ENCODE measurements at regions not wholly inside any gene's neighbourhood (a gene's known extent, or its start where the extent isn't known, plus 50 kb on each side); places are given as distances from the start of the nearest gene placed in this dataset.

- H3K79me2 ChIP-seq (ENCODE audit: control insufficient read depth, insufficient read depth, low read length, unreplicated experiment), result no peaks in the 10 kb centered on the region
- H3K4me1 ChIP-seq (ENCODE audit: control insufficient read depth, insufficient read depth, low read length, unreplicated experiment), result no peaks in the 10 kb centered on the region
- no peaks in the 10 kb centered on the region for H3K36me3 ChIP-seq (ENCODE audit: insufficient read depth, low read length)
- no peaks in the 10 kb centered on the region for H3K27me3 ChIP-seq (ENCODE audit: insufficient read depth, low read length)
- no peak overlapping the region for H2AFZ ChIP-seq (ENCODE audit: low read length, unreplicated experiment)
- H3K27ac ChIP-seq (ENCODE audit: low read depth, low read length), result no peak overlapping the region
- H3K4me3 ChIP-seq (ENCODE audit: low read depth, low read length), result no peak overlapping the region
These were observed 447.0 kb upstream of the EDIL3 start for GRCh38 chr5:84831701-84832100.

DNA sequence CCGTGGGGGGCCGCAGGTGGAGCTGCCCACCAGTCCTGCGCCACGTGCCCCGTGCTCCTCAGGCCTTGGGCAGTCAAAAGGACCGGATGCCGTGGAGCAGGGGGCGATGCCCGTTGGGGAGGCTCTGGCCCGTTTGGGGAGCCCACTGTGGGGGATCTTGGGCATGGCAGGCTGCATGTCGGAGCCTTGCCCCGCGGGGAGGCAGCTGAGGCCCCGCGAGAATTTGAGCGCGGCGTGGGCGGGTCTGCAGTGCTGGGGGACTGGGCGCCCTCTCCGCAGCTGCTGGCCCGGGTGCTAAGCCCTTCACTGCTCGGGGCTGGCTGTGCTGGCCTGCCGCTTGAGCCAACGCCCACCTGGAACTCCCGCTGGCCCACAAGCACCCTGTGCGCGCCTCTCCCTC is 445.6 kb upstream of the EDIL3 start:
- no peaks in the 10 kb centered on the region for H3K27me3 ChIP-seq (ENCODE audit: insufficient read depth, low read length)
- no peak overlapping the region for H2AFZ ChIP-seq (ENCODE audit: low read length, unreplicated experiment)
- no peaks in the 10 kb centered on the region for H3K36me3 ChIP-seq (ENCODE audit: insufficient read depth, low read length)
- H3K4me1 ChIP-seq (ENCODE audit: control insufficient read depth, insufficient read depth, low read length, unreplicated experiment), result peaks cover 3% of the 10 kb centered on the region
- H3K27ac ChIP-seq (ENCODE audit: low read depth, low read length), result no peak overlapping the region
- no peaks in the 10 kb centered on the region for H3K79me2 ChIP-seq (ENCODE audit: control insufficient read depth, insufficient read depth, low read length, unreplicated experiment)
- H3K4me3 ChIP-seq (ENCODE audit: low read depth, low read length), result no peak overlapping the region

DNA sequence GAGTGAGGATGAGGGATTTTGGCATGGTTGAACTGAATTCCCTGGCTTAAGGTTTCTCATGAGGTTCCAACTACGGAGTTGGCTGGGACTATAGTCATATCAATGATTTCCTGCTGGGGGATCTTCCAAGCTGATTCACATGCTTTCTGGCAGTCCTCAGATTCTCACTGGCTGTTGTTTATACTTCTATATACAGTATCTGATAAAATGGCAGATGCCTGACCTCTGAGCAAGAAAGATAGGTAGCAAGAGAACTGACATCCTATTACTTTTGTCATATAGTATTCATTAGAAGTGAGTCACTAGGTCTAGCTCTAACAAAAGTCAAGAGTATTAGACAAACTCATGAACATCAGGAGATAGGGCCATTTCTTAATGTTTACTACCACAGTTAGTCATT is 440.9 kb upstream of the EDIL3 start:
- no peak overlapping the region for H3K4me3 ChIP-seq (ENCODE audit: low read depth, low read length)
- H3K4me1 ChIP-seq (ENCODE audit: control insufficient read depth, insufficient read depth, low read length, unreplicated experiment), result peaks cover 5% of the 10 kb centered on the region
- H3K27me3 ChIP-seq (ENCODE audit: insufficient read depth, low read length), result no peaks in the 10 kb centered on the region
- H2AFZ ChIP-seq (ENCODE audit: low read length, unreplicated experiment), result no peak overlapping the region
- H3K79me2 ChIP-seq (ENCODE audit: control insufficient read depth, insufficient read depth, low read length, unreplicated experiment), result no peaks in the 10 kb centered on the region
- no peak overlapping the region for H3K27ac ChIP-seq (ENCODE audit: low read depth, low read length)
- H3K36me3 ChIP-seq (ENCODE audit: insufficient read depth, low read length), result no peaks in the 10 kb centered on the region

DNA sequence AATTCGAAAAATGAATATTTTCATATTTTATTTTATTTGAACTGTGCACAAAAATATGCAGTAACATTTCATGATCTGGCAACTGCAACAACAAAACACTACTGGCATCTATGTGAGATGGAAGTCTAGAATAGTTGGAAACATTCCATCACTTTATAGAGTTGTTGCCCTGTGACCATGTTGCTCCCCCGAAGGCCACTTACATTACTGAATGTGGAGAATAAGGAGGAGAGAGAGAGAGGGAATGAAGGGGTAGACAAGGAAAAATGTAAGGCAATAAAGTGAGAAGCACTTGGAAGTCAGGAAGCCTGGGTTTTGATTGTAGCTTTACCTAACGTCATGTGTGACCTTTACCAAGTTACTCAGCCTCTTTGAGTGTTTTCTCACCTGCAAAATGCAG is 437.2 kb upstream of the EDIL3 start:
- Histone ChIP-seq H3K4me3 (ENCODE audit: low read depth, low read length) (no peak overlapping the region), H3K36me3 (ENCODE audit: insufficient read depth, low read length) (no peaks in the 10 kb centered on the region), H3K27me3 (ENCODE audit: insufficient read depth, low read length) (no peaks in the 10 kb centered on the region), H3K79me2 (ENCODE audit: control insufficient read depth, insufficient read depth, low read length, unreplicated experiment) (no peaks in the 10 kb centered on the region), H3K4me1 (ENCODE audit: control insufficient read depth, insufficient read depth, low read length, unreplicated experiment) (peaks cover 5% of the 10 kb centered on the region), H3K27ac (ENCODE audit: low read depth, low read length) (no peak overlapping the region), H2AFZ (ENCODE audit: low read length, unreplicated experiment) (no peak overlapping the region)

DNA sequence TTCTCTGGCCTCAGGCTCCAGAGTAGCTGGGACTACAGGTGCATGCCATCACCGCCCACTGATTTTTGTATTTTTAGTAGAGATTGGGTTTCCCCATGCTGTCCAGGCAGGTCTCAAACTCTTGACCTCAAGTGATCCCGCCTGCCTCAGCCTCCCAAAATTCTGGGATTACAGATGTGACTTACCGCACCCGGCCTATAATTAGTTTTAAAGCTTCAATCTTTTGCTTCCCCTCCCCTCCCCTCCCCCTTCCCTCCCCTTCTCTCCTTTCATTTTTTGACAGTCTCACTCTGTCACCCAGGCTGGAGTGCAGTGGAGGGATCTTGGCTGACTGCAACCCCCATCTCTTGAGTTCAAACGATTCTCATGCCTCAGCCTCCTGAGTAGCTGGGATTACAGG is 433.3 kb upstream of the EDIL3 start:
- H3K27me3 ChIP-seq (ENCODE audit: insufficient read depth, low read length), result no peaks in the 10 kb centered on the region
- H3K27ac ChIP-seq (ENCODE audit: low read depth, low read length), result no peak overlapping the region
- H2AFZ ChIP-seq (ENCODE audit: low read length, unreplicated experiment), result no peak overlapping the region
- no peaks in the 10 kb centered on the region for H3K79me2 ChIP-seq (ENCODE audit: control insufficient read depth, insufficient read depth, low read length, unreplicated experiment)
- no peaks in the 10 kb centered on the region for H3K36me3 ChIP-seq (ENCODE audit: insufficient read depth, low read length)
- H3K4me1 ChIP-seq (ENCODE audit: control insufficient read depth, insufficient read depth, low read length, unreplicated experiment), result no peaks in the 10 kb centered on the region
- no peak overlapping the region for H3K4me3 ChIP-seq (ENCODE audit: low read depth, low read length)

- Histone ChIP-seq H3K4me3 (ENCODE audit: low read depth, low read length) (no peak overlapping the region), H3K27me3 (ENCODE audit: insufficient read depth, low read length) (no peaks in the 10 kb centered on the region), H3K36me3 (ENCODE audit: insufficient read depth, low read length) (no peaks in the 10 kb centered on the region), H2AFZ (ENCODE audit: low read length, unreplicated experiment) (no peak overlapping the region), H3K4me1 (ENCODE audit: control insufficient read depth, insufficient read depth, low read length, unreplicated experiment) (no peaks in the 10 kb centered on the region), H3K27ac (ENCODE audit: low read depth, low read length) (no peak overlapping the region), H3K79me2 (ENCODE audit: control insufficient read depth, insufficient read depth, low read length, unreplicated experiment) (no peaks in the 10 kb centered on the region)
These were observed 432.3 kb upstream of the EDIL3 start for GRCh38 chr5:84816746-84817547.

- no peaks in the 10 kb centered on the region for H3K27me3 ChIP-seq (ENCODE audit: insufficient read depth, low read length)
- H3K4me3 ChIP-seq (ENCODE audit: low read depth, low read length), result no peak overlapping the region
- no peak overlapping the region for H3K27ac ChIP-seq (ENCODE audit: low read depth, low read length)
- no peaks in the 10 kb centered on the region for H3K79me2 ChIP-seq (ENCODE audit: control insufficient read depth, insufficient read depth, low read length, unreplicated experiment)
- no peaks in the 10 kb centered on the region for H3K36me3 ChIP-seq (ENCODE audit: insufficient read depth, low read length)
- no peak overlapping the region for H2AFZ ChIP-seq (ENCODE audit: low read length, unreplicated experiment)
- no peaks in the 10 kb centered on the region for H3K4me1 ChIP-seq (ENCODE audit: control insufficient read depth, insufficient read depth, low read length, unreplicated experiment)
These were observed 431.5 kb upstream of the EDIL3 start for GRCh38 chr5:84816160-84816559.

DNA sequence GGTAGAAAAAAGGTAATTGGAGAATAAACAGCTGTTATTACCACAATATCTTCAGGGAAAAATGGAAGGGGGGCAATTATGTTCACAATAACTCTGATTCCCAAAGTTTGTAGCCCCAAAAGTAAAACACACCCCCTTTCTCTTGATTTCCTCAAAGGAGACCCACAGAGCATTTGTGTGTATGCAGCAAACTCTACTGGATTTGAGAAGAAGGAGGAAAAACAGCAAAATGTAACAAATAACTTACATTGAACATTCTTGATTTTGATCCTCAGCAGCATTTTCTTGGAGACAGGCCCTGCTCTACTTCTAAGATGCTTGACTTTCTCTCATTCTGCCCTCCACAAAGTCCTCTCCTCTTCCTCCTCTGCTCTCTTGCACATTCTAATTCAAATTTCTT is 420.8 kb upstream of the EDIL3 start:
- H3K27ac ChIP-seq (ENCODE audit: low read depth, low read length), result no peak overlapping the region
- H3K4me1 ChIP-seq (ENCODE audit: control insufficient read depth, insufficient read depth, low read length, unreplicated experiment), result no peaks in the 10 kb centered on the region
- H3K79me2 ChIP-seq (ENCODE audit: control insufficient read depth, insufficient read depth, low read length, unreplicated experiment), result no peaks in the 10 kb centered on the region
- no peaks in the 10 kb centered on the region for H3K27me3 ChIP-seq (ENCODE audit: insufficient read depth, low read length)
- H3K36me3 ChIP-seq (ENCODE audit: insufficient read depth, low read length), result no peaks in the 10 kb centered on the region
- H2AFZ ChIP-seq (ENCODE audit: low read length, unreplicated experiment), result no peak overlapping the region
- no peak overlapping the region for H3K4me3 ChIP-seq (ENCODE audit: low read depth, low read length)

- no peak overlapping the region for H3K27ac ChIP-seq (ENCODE audit: low read depth, low read length)
These were observed 411.7 kb upstream of the EDIL3 start for GRCh38 chr5:84796399-84796798.

DNA sequence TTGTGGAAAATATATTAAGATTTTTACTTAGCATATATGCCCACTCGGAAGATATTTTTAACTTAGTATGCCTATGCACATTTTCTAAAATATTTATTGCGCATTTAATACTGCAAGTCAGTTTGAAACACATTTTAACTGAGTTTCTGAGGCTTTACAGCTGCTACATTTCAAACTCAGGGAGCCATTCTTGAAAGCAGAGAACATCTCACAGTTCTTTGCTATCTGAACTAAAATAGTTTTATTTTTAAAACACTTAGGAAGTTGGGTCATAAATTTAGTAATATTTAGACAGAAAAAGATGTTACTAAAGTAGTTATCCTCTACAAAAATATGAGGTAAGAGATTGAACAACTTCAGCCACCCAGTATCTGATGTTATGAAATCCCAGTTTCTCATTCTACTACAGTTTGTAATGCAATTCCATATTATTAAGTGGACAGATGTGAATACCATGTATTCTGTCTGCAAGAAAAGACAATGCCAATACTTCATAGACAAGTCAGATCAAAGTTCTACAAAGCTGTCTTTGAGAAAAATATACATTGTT is 409.9 kb upstream of the EDIL3 start:
- Histone ChIP-seq H3K36me3 (ENCODE audit: insufficient read depth, low read length) (no peaks in the 10 kb centered on the region), H2AFZ (ENCODE audit: low read length, unreplicated experiment) (no peak overlapping the region), H3K4me3 (ENCODE audit: low read depth, low read length) (no peak overlapping the region), H3K4me1 (ENCODE audit: control insufficient read depth, insufficient read depth, low read length, unreplicated experiment) (peaks cover 15% of the 10 kb centered on the region), H3K27ac (ENCODE audit: low read depth, low read length) (no peak overlapping the region), H3K27me3 (ENCODE audit: insufficient read depth, low read length) (peaks cover 4% of the 10 kb centered on the region), H3K79me2 (ENCODE audit: control insufficient read depth, insufficient read depth, low read length, unreplicated experiment) (no peaks in the 10 kb centered on the region)

More at GRCh38 chr5:84796399-84796798, 411.7 kb upstream of the EDIL3 start:
- Histone ChIP-seq H3K79me2 (ENCODE audit: control insufficient read depth, insufficient read depth, low read length, unreplicated experiment) (no peaks in the 10 kb centered on the region), H3K4me1 (ENCODE audit: control insufficient read depth, insufficient read depth, low read length, unreplicated experiment) (peaks cover 9% of the 10 kb centered on the region), H3K4me3 (ENCODE audit: low read depth, low read length) (no peak overlapping the region), H2AFZ (ENCODE audit: low read length, unreplicated experiment) (no peak overlapping the region), H3K27me3 (ENCODE audit: insufficient read depth, low read length) (peaks cover 4% of the 10 kb centered on the region), H3K36me3 (ENCODE audit: insufficient read depth, low read length) (no peaks in the 10 kb centered on the region)

DNA sequence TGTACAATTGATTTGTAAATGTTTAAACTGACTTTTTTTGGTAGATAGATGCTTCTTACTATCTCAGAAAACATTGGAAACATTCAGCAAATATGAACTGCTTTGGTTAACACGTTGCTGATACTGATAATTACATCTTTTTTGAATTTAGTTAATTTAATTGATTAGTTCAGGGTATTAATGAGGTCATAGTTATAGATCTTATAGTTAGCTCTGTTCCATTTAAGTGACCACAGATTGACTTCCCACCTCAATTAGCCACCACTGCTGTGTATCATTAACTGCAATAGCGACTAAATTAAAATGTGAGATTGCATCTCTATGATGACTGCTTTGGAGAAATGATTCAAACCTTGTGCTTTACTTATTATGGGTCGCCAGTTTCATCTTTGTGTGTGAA is 407.1 kb upstream of the EDIL3 start:
- H3K79me2 ChIP-seq (ENCODE audit: control insufficient read depth, insufficient read depth, low read length, unreplicated experiment), result no peaks in the 10 kb centered on the region
- H3K4me3 ChIP-seq (ENCODE audit: low read depth, low read length), result no peak overlapping the region
- peaks cover 15% of the 10 kb centered on the region for H3K4me1 ChIP-seq (ENCODE audit: control insufficient read depth, insufficient read depth, low read length, unreplicated experiment)
- no peak overlapping the region for H3K27ac ChIP-seq (ENCODE audit: low read depth, low read length)
- no peaks in the 10 kb centered on the region for H3K36me3 ChIP-seq (ENCODE audit: insufficient read depth, low read length)
- no peak overlapping the region for H2AFZ ChIP-seq (ENCODE audit: low read length, unreplicated experiment)
- no peaks in the 10 kb centered on the region for H3K27me3 ChIP-seq (ENCODE audit: insufficient read depth, low read length)

Data from ACC112 (cell line).